Hepatic stellate cell (primary cell): ENCODE measurements at regions not wholly inside any gene's neighbourhood (a gene's known extent, or its start where the extent isn't known, plus 50 kb on each side); places are given as distances from the start of the nearest gene placed in this dataset.

Experiments
- DNase-seq: peaks from one replicate; pipeline ENCODE4 v3.0.0; 2011; ENCODE audit warnings: low spot score

- no peak for DNase-seq
These were observed 84.1 kb downstream of the C11orf91 start for GRCh38 chr11:33616552-33616951.

- DNase-seq, result no peak
These were observed 84.9 kb downstream of the C11orf91 start for GRCh38 chr11:33615751-33616150.

- DNase-seq, result no peak
These were observed 87.2 kb downstream of the C11orf91 start for GRCh38 chr11:33613404-33613803.

GRCh38 chr11:33610903-33611302, 89.7 kb downstream of the C11orf91 start:
- DNase-seq, result no peak

- no peak for DNase-seq
These were observed 92.2 kb downstream of the C11orf91 start for GRCh38 chr11:33608386-33608785.

GRCh38 chr11:33606762-33607161, 93.9 kb downstream of the C11orf91 start:
- DNase-seq, result no peak

- no peak for DNase-seq
These were observed 94.9 kb downstream of the C11orf91 start for GRCh38 chr11:33605703-33606102.

- no peak for DNase-seq
These were observed 102.1 kb downstream of the C11orf91 start for GRCh38 chr11:33598426-33599069.

GRCh38 chr11:33594188-33594587, 106.4 kb downstream of the C11orf91 start:
- DNase-seq, result no peak

- DNase-seq, result no peak
These were observed 110.2 kb downstream of the C11orf91 start for GRCh38 chr11:33590441-33590840.

GRCh38 chr11:33588056-33588455, 112.6 kb downstream of the C11orf91 start:
- no peak for DNase-seq

- DNase-seq, result no peak
These were observed 114.9 kb downstream of the C11orf91 start for GRCh38 chr11:33585586-33586209.

GRCh38 chr11:33582636-33583325, 117.8 kb downstream of the C11orf91 start:
- DNase-seq, result no peak

- DNase-seq, result no peak
These were observed 121.5 kb downstream of the C11orf91 start for GRCh38 chr11:33579101-33579500.

- no peak for DNase-seq
These were observed 123.4 kb downstream of the C11orf91 start for GRCh38 chr11:33577204-33577603.

GRCh38 chr11:33575311-33575710, 125.3 kb downstream of the C11orf91 start:
- no peak for DNase-seq

- no peak for DNase-seq
These were observed 126.3 kb downstream of the C11orf91 start for GRCh38 chr11:33574331-33574730.

- no peak for DNase-seq
These were observed 131.3 kb downstream of the C11orf91 start for GRCh38 chr11:33569333-33569732.

- no peak for DNase-seq
These were observed 133.6 kb downstream of the C11orf91 start for GRCh38 chr11:33567004-33567403.

- DNase-seq, result no peak
These were observed 135.7 kb downstream of the C11orf91 start for GRCh38 chr11:33564856-33565453.

- no peak for DNase-seq
These were observed 139.9 kb downstream of the C11orf91 start for GRCh38 chr11:33560729-33561128.

- no peak for DNase-seq
These were observed 141.1 kb downstream of the C11orf91 start for GRCh38 chr11:33559567-33559966.

GRCh38 chr11:33558097-33558496, 142.5 kb downstream of the C11orf91 start:
- no peak for DNase-seq
